ENCODE measurements at regions not wholly inside any gene's neighbourhood (a gene's known extent, or its start where the extent isn't known, plus 50 kb on each side); places are given as distances from the start of the nearest gene placed in this dataset.
A peak's percentile ranks its signal among the peaks of the same experiment; 100 is the strongest.

- Mint-ChIP-seq H3K4me3 (ENCODE audit: unreplicated experiment) (no peak overlapping the region), H3K4me1 (ENCODE audit: low read depth, unreplicated experiment) (peaks cover 35% of the 10 kb centered on the region), H3K9me3 (ENCODE audit: unreplicated experiment) (no peaks in the 10 kb centered on the region), H3K36me3 (ENCODE audit: insufficient read depth, unreplicated experiment) (no peaks in the 10 kb centered on the region), H3K27me3 (ENCODE audit: insufficient read depth, unreplicated experiment) (no peaks in the 10 kb centered on the region), H3K27ac (ENCODE audit: unreplicated experiment) (peak overlapping the region; percentile 41)
- no TSS peak for BruUV-seq (replicated peaks)
- Histone ChIP-seq H3K4me1 (peaks cover 28% of the 10 kb centered on the region), H3K27me3 (replicated peaks; ENCODE audit: control insufficient read depth, insufficient read depth, low read length) (no peaks in the 10 kb centered on the region), H3K36me3 (ENCODE audit: control insufficient read depth, insufficient read depth, low read length) (no peaks in the 10 kb centered on the region), H3K4me3 (ENCODE audit: low read depth, low read length) (no peak overlapping the region), H3K9me3 (no peaks in the 10 kb centered on the region)
- TF ChIP-seq CTCF (IDR thresholded peaks at IDR 0.05; ENCODE audit: insufficient read depth in 1 of 2, low read depth in 1 of 2, low read length in 1 of 2, severe bottlenecking in 1 of 2, unreplicated experiment in 1 of 2), result no peak
- no peak for DNase-seq
- intact Hi-C loops (cut with micrococcal nuclease; ENCODE audit: unreplicated experiment), result no loop called here
- CTCF ChIA-PET, result no interaction called here
- POLR2A ChIA-PET, result no interaction called here
These were observed 254.1 kb downstream of the TSN start for GRCh38 chr2:122009561-122009960.

- TF ChIP-seq CTCF (IDR thresholded peaks at IDR 0.05; ENCODE audit: insufficient read depth in 1 of 2, low read depth in 1 of 2, low read length in 1 of 2, severe bottlenecking in 1 of 2, unreplicated experiment in 1 of 2), result no peak
- BruUV-seq (replicated peaks), result no TSS peak
- H3K9me3 Mint-ChIP-seq (ENCODE audit: unreplicated experiment), result no peaks in the 10 kb centered on the region
- H3K4me1 Mint-ChIP-seq (ENCODE audit: low read depth, unreplicated experiment), result peaks cover 28% of the 10 kb centered on the region
- ChIA-PET POLR2A (interaction anchor here (0.7 kb wide), 1 partner anchor 1999 kb away, joined by 3 read pairs; the partner anchor contains the start of gene EPB41L5), CTCF (no interaction called here)
- Histone ChIP-seq H3K36me3 (ENCODE audit: control insufficient read depth, insufficient read depth, low read length) (no peaks in the 10 kb centered on the region), H3K9me3 (no peaks in the 10 kb centered on the region), H3K4me1 (peaks cover 28% of the 10 kb centered on the region), H3K27me3 (replicated peaks; ENCODE audit: control insufficient read depth, insufficient read depth, low read length) (no peaks in the 10 kb centered on the region), H3K4me3 (ENCODE audit: low read depth, low read length) (no peak overlapping the region)
- peak overlapping the region; percentile 3 for H3K4me3 Mint-ChIP-seq (ENCODE audit: unreplicated experiment)
- H3K27me3 Mint-ChIP-seq (ENCODE audit: insufficient read depth, unreplicated experiment), result no peaks in the 10 kb centered on the region
- intact Hi-C loops (cut with micrococcal nuclease; ENCODE audit: unreplicated experiment), result no loop called here
- peak overlapping the region; percentile 7 for H3K27ac Mint-ChIP-seq (ENCODE audit: unreplicated experiment)
- DNase-seq, result peak in 1 of 2 experiments; percentile 18
- H3K36me3 Mint-ChIP-seq (ENCODE audit: insufficient read depth, unreplicated experiment), result no peaks in the 10 kb centered on the region
These were observed 256.2 kb downstream of the TSN start for GRCh38 chr2:122011493-122012270.

- Mint-ChIP-seq H3K27me3 (ENCODE audit: insufficient read depth, unreplicated experiment) (no peaks in the 10 kb centered on the region), H3K9me3 (ENCODE audit: unreplicated experiment) (no peaks in the 10 kb centered on the region), H3K4me3 (ENCODE audit: unreplicated experiment) (no peak overlapping the region), H3K36me3 (ENCODE audit: insufficient read depth, unreplicated experiment) (no peaks in the 10 kb centered on the region), H3K27ac (ENCODE audit: unreplicated experiment) (no peak overlapping the region), H3K4me1 (ENCODE audit: low read depth, unreplicated experiment) (peaks cover 18% of the 10 kb centered on the region)
- H3K36me3 ChIP-seq (ENCODE audit: control insufficient read depth, insufficient read depth, low read length), result no peaks in the 10 kb centered on the region
- H3K9me3 ChIP-seq, result no peaks in the 10 kb centered on the region
- no peak overlapping the region for H3K4me3 ChIP-seq (ENCODE audit: low read depth, low read length)
- no TSS peak for BruUV-seq (replicated peaks)
- ChIA-PET CTCF (no interaction called here), POLR2A (no interaction called here)
- no peaks in the 10 kb centered on the region for H3K27me3 ChIP-seq (replicated peaks; ENCODE audit: control insufficient read depth, insufficient read depth, low read length)
- no peak for TF ChIP-seq CTCF (IDR thresholded peaks at IDR 0.05; ENCODE audit: insufficient read depth in 1 of 2, low read depth in 1 of 2, low read length in 1 of 2, severe bottlenecking in 1 of 2, unreplicated experiment in 1 of 2)
- no peak for DNase-seq
- peaks cover 14% of the 10 kb centered on the region; the same call in 1 of the 2 replicates for H3K4me1 ChIP-seq
- intact Hi-C loops (cut with micrococcal nuclease; ENCODE audit: unreplicated experiment), result no loop called here
These were observed 263.3 kb downstream of the TSN start for GRCh38 chr2:122018736-122019135.
